NCI-H748 treated with DMSO at 0.1 percent for 48 hours (cell line): ENCODE measurements at regions not wholly inside any gene's neighbourhood (a gene's known extent, or its start where the extent isn't known, plus 50 kb on each side); places are given as distances from the start of the nearest gene placed in this dataset.

ENCODE experiments used
- DNase-seq: peaks from one replicate; lab custom pipeline; 2025; lab: John Stamatoyannopoulos, UW

DNA sequence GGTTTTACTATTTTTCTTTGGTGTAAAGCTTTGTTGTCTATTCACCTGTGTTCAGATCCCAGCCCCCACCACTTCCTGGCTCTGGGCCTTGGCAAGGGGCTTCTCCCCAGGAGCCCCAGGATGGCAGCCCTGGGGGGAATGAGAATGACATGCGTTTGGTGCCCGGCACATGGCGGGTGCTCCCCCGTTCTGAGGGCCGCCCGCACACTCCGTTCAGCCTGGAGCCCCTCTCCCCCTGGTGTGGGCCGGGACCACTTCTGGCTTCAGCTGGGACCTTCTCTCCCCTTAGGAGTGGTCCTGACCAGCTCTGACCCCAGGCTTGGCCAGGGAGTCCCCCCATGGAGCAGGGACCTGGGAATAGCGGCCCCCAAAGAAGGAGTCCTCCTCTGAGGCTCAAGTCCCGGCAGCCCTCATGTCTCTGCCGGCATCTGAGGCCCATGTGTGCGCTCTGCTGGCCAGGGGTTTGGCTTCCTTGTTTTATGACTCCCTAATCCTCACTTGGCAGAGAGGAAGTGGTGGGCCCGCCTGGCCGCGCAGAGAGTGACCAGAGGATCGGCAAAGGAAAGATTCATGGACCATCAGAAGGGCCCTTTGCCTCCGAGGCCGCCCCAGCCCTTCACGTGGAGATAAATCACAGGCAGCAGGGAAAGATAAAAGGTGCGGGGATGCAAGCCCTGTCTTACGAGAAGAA, 57.0 kb upstream of the LMX1B start:
- no peak for DNase-seq

DNA sequence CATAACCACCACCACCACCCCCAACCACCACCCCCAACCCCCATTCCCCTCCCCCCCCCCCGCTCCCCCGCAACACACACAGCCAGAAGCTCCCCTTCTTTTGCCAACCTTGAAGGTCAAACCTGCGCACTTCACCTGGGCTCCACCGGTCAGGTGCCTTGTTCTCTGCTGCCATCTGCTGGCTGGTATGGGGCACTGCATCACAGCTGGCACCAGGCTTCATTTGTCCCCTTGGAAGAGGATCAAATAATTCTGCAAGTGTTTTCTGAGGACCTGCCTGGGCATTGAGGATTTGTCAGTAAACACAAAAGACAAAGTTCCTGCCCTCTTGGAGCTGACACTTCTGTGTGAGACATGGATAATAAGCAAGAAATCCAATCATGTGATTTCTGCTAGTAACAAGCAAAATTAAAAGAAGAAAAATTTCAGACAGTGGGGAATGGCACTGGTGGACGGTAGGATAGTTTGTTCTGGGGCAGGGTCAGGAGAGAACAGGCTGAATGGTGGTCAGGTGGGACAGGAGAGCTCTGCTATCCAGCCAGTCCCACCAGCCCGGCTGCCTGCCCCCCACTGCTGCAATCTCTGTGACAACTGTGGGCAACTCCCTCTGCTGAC, 55.6 kb upstream of the LMX1B start:
- DNase-seq = peak; percentile 70

DNA sequence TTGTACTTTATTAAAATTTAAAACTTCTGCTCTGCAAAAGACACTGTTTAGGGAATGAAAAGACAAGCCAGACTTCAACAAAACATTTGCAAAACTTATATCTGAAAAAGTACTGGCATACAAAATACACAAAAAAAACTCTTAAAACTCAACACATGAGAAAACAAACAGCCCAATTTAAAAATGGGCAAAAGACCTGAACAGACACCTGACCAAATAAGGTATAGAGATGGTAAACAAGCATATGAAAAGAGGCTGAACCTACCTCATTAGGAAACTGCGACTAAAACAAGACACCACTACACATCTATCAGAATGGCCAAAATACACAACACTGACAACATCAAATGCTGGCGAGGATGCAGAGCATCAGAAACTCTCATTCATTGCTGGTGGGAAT, 54.4 kb upstream of the LMX1B start:
- no peak for DNase-seq

DNA sequence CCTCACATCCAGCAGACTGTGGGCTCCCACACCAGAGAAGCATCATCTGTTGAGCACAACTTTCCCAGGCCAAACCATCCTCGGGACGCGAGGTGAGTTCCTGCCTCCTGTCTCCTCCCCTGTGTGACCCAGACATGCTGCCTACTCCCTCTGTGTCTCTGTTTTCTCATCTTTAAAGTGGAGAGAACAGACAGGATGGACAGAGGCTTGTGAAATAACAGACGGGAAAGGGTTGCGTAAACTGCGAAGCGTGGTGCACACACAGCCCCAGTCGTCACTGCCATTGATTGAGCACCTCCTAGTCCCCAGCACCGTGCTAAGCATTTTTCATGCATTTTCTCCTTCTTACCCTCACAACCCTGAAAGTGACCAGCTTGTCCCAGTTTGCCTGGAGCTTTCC, 52.1 kb upstream of the LMX1B start:
- DNase-seq = no peak

DNA sequence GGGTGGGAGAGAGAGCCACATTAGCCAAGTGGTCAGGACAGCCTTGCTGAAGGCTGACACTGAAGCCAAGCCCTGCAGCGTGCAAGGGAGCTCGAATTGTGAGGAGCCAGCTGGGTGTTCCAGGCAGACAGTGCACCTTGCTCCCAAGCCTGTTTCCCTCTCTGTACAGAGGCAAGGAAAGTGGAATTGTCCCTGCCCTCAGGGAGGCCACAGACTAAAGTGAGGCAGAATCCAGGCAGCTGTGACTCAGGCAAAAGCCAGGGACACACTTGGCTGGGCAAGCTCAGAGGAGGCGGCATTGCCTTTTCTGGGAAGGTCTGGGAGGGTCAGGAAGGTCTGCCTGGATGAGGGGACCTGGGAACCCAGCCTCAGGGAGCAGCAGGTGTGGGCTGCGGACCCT, 50.2 kb upstream of the LMX1B start:
- DNase-seq = no peak
